HG03575 (cell line): ENCODE measurements at regions not wholly inside any gene's neighbourhood (a gene's known extent, or its start where the extent isn't known, plus 50 kb on each side); places are given as distances from the start of the nearest gene placed in this dataset.

Experiments used
- ATAC-seq: cut with Tn5 transposase; IDR thresholded peaks from one replicate; pipeline ENCODE4 v1.9.1; 2021; ENCODE audit not compliant: unreplicated experiment, insufficient number of reproducible peaks, low FRiP score; ENCODE audit errors: extremely low read depth

GRCh38 chr13:83622422-83622784, 259.9 kb downstream of the SLITRK1 start:
- no peak for ATAC-seq

- ATAC-seq: no peak
These were observed 260.4 kb downstream of the SLITRK1 start for GRCh38 chr13:83621765-83622421.

DNA sequence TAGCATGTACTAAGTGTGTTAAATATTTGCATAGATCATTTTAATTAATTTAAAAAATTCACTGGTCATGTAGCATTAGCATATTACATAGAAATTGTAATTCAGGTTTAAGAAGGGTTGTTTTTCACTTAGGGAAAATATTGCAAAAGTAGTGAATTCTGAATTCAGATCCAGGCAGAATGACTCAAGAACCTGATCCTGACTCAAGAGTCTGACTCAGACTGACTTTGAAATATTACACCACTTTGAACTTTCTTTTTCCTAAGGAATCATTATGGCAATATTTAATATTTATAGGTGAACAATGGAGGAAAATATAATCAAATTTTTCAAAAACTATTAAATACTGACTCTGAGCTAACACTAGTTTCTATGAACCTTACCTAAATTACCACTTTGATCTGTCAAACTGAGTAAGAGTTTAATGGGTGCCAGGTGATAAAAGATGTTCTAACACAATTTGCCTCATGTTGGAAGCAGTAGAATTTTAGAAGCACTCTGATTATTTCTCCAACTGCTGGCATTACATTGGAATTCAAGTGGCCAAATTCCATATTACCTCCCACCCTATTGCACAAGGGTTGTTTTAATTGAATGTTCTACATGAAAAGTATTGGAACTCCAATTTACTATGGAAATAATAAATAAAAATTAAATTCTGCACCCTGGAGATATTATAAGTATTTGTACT, 261.6 kb downstream of the SLITRK1 start:
- ATAC-seq: no peak

- ATAC-seq: no peak
These were observed 263.3 kb downstream of the SLITRK1 start for GRCh38 chr13:83618966-83619365.

DNA sequence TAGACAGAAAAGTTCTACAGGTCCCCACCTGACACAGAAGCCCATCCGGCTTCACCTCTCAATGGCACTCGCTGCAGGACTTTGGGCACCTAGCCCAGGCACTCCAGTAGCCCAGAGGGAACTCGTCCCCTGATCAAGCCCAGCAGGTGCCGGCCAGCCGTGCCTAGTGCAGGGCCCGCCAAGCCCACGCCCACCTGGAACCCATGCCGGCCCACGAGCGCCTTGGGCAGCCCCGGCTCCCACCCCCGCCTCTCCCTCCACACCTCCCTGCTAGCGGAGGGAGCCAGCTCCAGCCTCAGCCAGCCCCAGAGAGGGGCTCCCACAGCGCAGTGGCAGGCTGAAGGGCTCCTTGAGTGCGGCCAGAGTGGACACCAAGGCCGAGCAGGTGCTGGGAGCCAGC, 268.8 kb downstream of the SLITRK1 start:
- ATAC-seq: no peak

GRCh38 chr13:83601539-83601938, 280.7 kb downstream of the SLITRK1 start:
- no peak for ATAC-seq

DNA sequence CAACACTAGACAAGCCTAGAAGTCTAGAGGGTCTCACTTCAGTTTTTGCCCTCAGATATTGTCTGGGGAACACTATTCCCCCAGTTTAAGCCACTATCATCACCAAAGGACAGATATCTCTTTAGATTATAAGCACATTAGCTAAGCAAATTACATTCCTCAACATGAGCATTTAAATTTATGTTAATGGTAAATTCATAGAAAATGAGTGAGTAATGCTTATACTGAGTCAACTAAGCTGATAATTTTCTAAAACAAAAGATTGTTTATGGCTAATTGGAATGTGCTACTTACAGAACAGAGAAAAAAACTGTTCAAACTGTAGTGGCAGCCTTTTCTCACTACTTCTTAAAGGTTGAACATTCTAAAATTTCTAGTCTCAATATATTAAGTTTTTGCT, 290.2 kb downstream of the SLITRK1 start:
- ATAC-seq: no peak

- no peak for ATAC-seq
These were observed 292.5 kb downstream of the SLITRK1 start for GRCh38 chr13:83589814-83590213.

GRCh38 chr13:83577183-83577582, 305.1 kb downstream of the SLITRK1 start:
- no peak for ATAC-seq

- no peak for ATAC-seq
These were observed 314.3 kb downstream of the SLITRK1 start for GRCh38 chr13:83568019-83568418.

- ATAC-seq: no peak
These were observed 318.8 kb downstream of the SLITRK1 start for GRCh38 chr13:83563499-83563898.

DNA sequence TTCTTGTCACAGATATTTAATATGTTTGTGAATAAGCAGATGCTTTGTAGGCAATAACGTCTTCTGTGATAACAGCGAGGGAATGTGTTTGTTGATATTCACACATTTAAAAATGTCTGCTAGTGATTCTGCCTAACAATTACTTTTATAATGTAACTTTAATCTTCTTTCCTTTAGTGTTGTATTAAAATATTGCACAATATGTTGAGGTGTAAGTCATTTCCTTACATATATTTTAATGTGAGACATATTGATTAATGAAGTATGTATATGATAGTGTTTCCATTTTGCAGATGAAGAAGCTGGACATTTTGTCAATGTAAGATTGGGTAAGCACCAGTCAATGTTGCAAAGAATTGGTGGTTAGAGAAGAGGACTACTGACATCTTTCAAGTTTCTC, 324.4 kb downstream of the SLITRK1 start:
- ATAC-seq: no peak

GRCh38 chr13:83549671-83550070, 332.6 kb downstream of the SLITRK1 start:
- ATAC-seq: no peak

DNA sequence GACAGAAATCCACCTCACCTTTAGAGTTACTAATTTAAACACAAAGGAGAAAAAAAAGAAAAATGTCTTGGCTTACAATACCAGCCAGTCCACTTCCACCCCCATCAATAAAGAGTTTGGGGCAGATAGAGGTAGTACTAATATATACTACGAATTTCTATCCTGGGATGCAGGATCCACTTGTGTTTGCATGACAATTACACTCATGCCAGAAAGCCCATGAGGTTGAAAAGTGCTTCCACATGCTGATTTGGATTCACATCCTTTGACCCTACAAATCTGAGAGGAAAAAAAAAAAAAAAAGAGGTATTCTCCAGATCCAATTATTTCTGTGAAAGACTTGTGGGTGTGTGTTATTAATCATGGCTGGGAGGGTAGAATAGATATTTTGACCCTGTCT, 335.2 kb downstream of the SLITRK1 start:
- no peak for ATAC-seq

GRCh38 chr13:83546476-83546875, 335.8 kb downstream of the SLITRK1 start:
- ATAC-seq: no peak

DNA sequence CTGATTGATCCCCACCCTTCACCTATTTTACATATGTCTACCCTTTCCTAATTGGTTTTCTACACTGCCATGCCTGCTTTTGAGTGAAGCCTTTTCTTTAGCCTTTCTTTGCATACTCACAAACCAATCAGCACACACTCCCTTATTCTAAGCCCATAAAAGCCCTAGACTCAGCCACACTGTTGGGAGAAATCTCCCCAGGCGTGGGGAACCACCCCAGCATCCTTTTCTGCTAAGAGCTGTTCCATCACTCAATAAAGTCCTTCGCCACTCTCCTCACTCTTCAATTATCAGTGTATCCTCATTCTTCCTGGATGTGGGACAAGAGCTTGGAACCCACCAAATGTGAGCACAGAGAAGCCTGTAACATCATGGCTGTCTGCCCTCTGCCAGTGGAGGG, 343.6 kb downstream of the SLITRK1 start:
- ATAC-seq: no peak

- ATAC-seq: no peak
These were observed 345.3 kb downstream of the SLITRK1 start for GRCh38 chr13:83536941-83537340.

- ATAC-seq: no peak
These were observed 346.1 kb downstream of the SLITRK1 start for GRCh38 chr13:83536153-83536552.

DNA sequence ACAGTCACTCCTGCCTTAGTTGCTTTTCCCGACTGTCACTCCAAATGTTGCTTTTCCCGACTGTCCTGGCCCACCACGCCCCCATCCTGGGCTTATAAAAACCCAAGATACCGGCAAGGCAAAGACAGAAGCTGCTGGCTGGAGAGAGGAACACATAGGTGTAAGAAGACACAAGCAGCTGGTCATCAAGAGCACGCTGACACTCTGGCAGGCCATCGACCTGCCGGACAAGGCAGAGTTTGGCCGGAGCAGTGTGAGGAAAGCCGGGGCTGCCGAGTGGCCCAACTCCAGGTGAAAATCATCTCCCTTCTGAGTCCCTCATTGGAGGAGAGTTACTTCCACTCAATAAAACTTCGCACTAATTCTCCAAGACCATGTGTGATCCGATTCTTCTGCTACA, 349.5 kb downstream of the SLITRK1 start:
- ATAC-seq: no peak

DNA sequence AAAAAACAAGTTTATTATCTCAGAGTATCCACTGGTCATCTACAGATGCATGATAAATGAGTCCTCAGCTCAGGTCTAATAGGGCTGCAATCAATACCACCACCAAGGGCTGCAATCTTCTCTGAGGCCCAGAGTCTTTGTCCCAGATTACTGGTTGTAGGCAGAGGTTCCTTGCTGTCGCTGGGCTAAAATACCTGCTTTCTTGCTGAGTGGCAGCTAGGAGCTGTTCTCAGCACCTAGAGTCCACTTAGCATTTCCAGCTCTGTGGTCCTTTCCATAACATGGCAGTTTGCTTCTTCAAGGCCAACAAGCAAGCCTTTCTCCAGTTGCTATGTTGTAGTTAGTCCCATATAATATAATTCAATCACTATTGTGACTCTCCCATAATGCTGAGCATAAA, 351.3 kb downstream of the SLITRK1 start:
- no peak for ATAC-seq

- no peak for ATAC-seq
These were observed 365.5 kb downstream of the SLITRK1 start for GRCh38 chr13:83516781-83517180.
